ENCODE measurements at regions not wholly inside any gene's neighbourhood (a gene's known extent, or its start where the extent isn't known, plus 50 kb on each side); places are given as distances from the start of the nearest gene placed in this dataset.

DNA sequence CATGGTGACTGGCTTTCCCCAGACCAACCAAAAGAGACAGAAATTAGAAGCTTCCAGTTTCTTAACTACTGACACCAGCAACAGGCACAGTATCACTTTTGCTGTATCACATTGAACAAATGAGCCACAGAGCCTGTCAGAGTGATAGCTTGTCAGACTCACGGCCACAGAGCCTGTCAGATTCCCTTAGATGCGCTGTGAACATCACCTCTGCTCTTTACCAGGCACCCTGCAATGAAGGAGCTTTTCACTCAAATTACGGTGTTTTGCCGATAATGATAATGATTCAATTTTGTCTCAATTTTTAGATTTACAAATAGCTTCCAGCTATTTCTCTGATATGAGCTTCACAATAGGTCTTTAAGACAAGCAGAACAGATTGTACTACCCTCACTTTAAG, 107.9 kb upstream of the GNG12 start:
- Histone ChIP-seq H3K4me1 (no peaks in the 10 kb centered on the region), H3K27ac (no peak overlapping the region), H3K36me3 (no peaks in the 10 kb centered on the region), H3K9me3 (no peaks in the 10 kb centered on the region), H3K4me3 (no peak overlapping the region), H3K27me3 (no peaks in the 10 kb centered on the region)
- no peak for DNase-seq (ENCODE audit: low spot score in 2 of 2)
- intact Hi-C loops (cut with DNase I), result no loop called here
- TF ChIP-seq, protein P1, sequence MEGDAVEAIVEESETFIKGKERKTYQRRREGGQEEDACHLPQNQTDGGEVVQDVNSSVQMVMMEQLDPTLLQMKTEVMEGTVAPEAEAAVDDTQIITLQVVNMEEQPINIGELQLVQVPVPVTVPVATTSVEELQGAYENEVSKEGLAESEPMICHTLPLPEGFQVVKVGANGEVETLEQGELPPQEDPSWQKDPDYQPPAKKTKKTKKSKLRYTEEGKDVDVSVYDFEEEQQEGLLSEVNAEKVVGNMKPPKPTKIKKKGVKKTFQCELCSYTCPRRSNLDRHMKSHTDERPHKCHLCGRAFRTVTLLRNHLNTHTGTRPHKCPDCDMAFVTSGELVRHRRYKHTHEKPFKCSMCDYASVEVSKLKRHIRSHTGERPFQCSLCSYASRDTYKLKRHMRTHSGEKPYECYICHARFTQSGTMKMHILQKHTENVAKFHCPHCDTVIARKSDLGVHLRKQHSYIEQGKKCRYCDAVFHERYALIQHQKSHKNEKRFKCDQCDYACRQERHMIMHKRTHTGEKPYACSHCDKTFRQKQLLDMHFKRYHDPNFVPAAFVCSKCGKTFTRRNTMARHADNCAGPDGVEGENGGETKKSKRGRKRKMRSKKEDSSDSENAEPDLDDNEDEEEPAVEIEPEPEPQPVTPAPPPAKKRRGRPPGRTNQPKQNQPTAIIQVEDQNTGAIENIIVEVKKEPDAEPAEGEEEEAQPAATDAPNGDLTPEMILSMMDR (IDR thresholded peaks at IDR 0.05), result no peak

DNA sequence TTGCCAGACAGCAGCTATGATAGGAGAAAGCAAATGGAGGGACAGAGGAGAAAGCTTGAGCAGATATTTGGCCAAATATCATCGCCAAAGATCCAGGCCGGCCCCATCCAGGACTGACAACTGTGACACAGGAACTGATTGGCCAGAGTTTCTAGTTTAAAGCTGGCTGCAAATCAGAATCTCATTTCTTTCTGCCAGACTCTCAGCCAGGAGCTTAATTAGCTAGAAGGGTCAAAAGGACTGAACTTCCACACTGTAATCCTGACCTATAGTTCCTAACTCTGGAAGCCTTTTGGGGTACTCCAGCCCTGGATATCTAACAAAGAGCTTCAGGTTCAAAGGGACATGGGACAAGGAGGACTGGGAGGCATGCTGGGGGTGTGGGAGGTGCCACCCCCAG, 106.7 kb upstream of the GNG12 start:
- Histone ChIP-seq H3K27me3 (no peaks in the 10 kb centered on the region), H3K4me3 (no peak overlapping the region), H3K4me1 (no peaks in the 10 kb centered on the region), H3K27ac (no peak overlapping the region), H3K9me3 (no peaks in the 10 kb centered on the region), H3K36me3 (no peaks in the 10 kb centered on the region)
- TF ChIP-seq, protein P1 (IDR thresholded peaks at IDR 0.05), result no peak
- DNase-seq (ENCODE audit: low spot score in 2 of 2), result no peak
- intact Hi-C loops (cut with DNase I), result no loop called here

GRCh38 chr1:67939186-67939743, 106.0 kb upstream of the GNG12 start:
- TF ChIP-seq, protein P1 (IDR thresholded peaks at IDR 0.05), result no peak
- Histone ChIP-seq H3K36me3 (no peaks in the 10 kb centered on the region), H3K9me3 (no peaks in the 10 kb centered on the region), H3K4me3 (no peak overlapping the region), H3K27ac (no peak overlapping the region), H3K27me3 (no peaks in the 10 kb centered on the region), H3K4me1 (no peaks in the 10 kb centered on the region)
- intact Hi-C loops (cut with DNase I), result no loop called here
- DNase-seq (ENCODE audit: low spot score in 2 of 2), result no peak

- H3K27ac ChIP-seq, result no peak overlapping the region
- no peaks in the 10 kb centered on the region for H3K27me3 ChIP-seq
- H3K36me3 ChIP-seq, result no peaks in the 10 kb centered on the region
- TF ChIP-seq, protein P1 (IDR thresholded peaks at IDR 0.05), result no peak
- no peak overlapping the region for H3K4me3 ChIP-seq
- H3K9me3 ChIP-seq, result no peaks in the 10 kb centered on the region
- no peak for DNase-seq (ENCODE audit: low spot score in 2 of 2)
- no peaks in the 10 kb centered on the region for H3K4me1 ChIP-seq
- intact Hi-C loops (cut with DNase I), result no loop called here
Observed at GRCh38 chr1:67937651-67938050, 104.4 kb upstream of the GNG12 start.

GRCh38 chr1:67937010-67937409, 103.7 kb upstream of the GNG12 start:
- Histone ChIP-seq H3K9me3 (no peaks in the 10 kb centered on the region), H3K36me3 (no peaks in the 10 kb centered on the region), H3K4me3 (no peak overlapping the region), H3K27ac (no peak overlapping the region), H3K4me1 (no peaks in the 10 kb centered on the region), H3K27me3 (no peaks in the 10 kb centered on the region)
- intact Hi-C loops (cut with DNase I), result no loop called here
- no peak for DNase-seq (ENCODE audit: low spot score in 2 of 2)
- TF ChIP-seq, protein P1 (IDR thresholded peaks at IDR 0.05), result no peak

DNA sequence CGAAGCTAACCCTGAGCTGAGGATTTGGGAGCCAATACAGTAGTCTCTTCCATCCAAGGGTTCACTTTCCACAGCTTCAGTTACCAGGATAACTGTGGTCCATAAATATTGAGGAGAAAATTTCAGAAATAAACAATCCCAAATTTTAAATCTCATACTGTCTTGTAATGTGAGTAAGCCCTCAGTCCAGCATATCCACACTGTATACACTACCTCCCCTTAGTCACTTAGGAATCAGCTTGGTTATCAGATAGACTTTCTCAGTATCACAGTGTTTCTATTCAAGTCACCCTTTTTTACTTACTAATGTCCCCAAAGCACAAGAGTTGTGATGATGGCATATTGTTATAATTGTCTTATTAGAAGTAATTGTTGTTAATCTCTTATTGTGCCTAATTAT, 102.3 kb upstream of the GNG12 start:
- DNase-seq (ENCODE audit: low spot score in 2 of 2), result no peak
- intact Hi-C loops (cut with DNase I), result no loop called here
- TF ChIP-seq, protein P1 (IDR thresholded peaks at IDR 0.05), result no peak
- H3K36me3 ChIP-seq, result no peaks in the 10 kb centered on the region
- no peak overlapping the region for H3K4me3 ChIP-seq
- no peaks in the 10 kb centered on the region for H3K4me1 ChIP-seq
- no peak overlapping the region for H3K27ac ChIP-seq
- no peaks in the 10 kb centered on the region for H3K9me3 ChIP-seq
- H3K27me3 ChIP-seq, result no peaks in the 10 kb centered on the region

Data from ascending aorta (tissue), 2 donors.